Nephron progenitor cell (in vitro differentiated cells): ENCODE measurements at regions not wholly inside any gene's neighbourhood (a gene's known extent, or its start where the extent isn't known, plus 50 kb on each side); places are given as distances from the start of the nearest gene placed in this dataset.

Experiments
- DNase-seq: peaks from one replicate; pipeline ENCODE4 v3.0.0; 2021
- H3K27ac Mint-ChIP-seq: 2 replicates; pipeline ENCODE4 v1.8.0; 2021; ENCODE audit warnings: mild to moderate bottlenecking, moderate library complexity, mixed read lengths
- H3K27me3 Mint-ChIP-seq: 2 replicates; pipeline ENCODE4 v1.8.0; 2021; ENCODE audit warnings: mild to moderate bottlenecking, low read depth, mixed read lengths; ENCODE audit not compliant: poor library complexity
- H3K36me3 Mint-ChIP-seq: 2 replicates; pipeline ENCODE4 v1.8.0; 2021; ENCODE audit warnings: low read depth, mixed read lengths
- H3K4me1 Mint-ChIP-seq: 2 replicates; pipeline ENCODE4 v1.8.0; 2021; ENCODE audit warnings: mixed read lengths
- H3K4me3 Mint-ChIP-seq: 2 replicates; pipeline ENCODE4 v1.8.0; 2021; ENCODE audit warnings: mild to moderate bottlenecking, moderate library complexity, mixed read lengths
- H3K9me3 Mint-ChIP-seq: 2 replicates; pipeline ENCODE4 v1.8.0; 2021; ENCODE audit warnings: mild to moderate bottlenecking, moderate library complexity, mixed read lengths
- CTCF ChIP-seq: fragments of 200-600 bp; sonication (generic); IDR thresholded peaks from 2 replicates; pipeline ENCODE4 v1.5.0; 2021; ENCODE audit warnings: antibody characterized with exemption

GRCh38 chr5:158270996-158271554 is 412.1 kb upstream of the CLINT1 start:
- H3K27me3 Mint-ChIP-seq = no peaks in the 10 kb centered on the region
- no peak overlapping the region for H3K27ac Mint-ChIP-seq
- DNase-seq = no peak
- H3K36me3 Mint-ChIP-seq = peaks cover 12% of the 10 kb centered on the region
- TF ChIP-seq CTCF = no peak
- H3K4me1 Mint-ChIP-seq = peaks cover 59% of the 10 kb centered on the region
- peaks cover 24% of the 10 kb centered on the region for H3K9me3 Mint-ChIP-seq
- H3K4me3 Mint-ChIP-seq = no peak overlapping the region

GRCh38 chr5:158268286-158268685 is 409.3 kb upstream of the CLINT1 start:
- peaks cover 3% of the 10 kb centered on the region for H3K27me3 Mint-ChIP-seq
- peaks cover 57% of the 10 kb centered on the region for H3K4me1 Mint-ChIP-seq
- H3K4me3 Mint-ChIP-seq = no peak overlapping the region
- peaks cover 12% of the 10 kb centered on the region for H3K36me3 Mint-ChIP-seq
- no peak for TF ChIP-seq CTCF
- no peak for DNase-seq
- peaks cover 24% of the 10 kb centered on the region for H3K9me3 Mint-ChIP-seq
- no peak overlapping the region for H3K27ac Mint-ChIP-seq

- Mint-ChIP-seq H3K27ac (no peak overlapping the region), H3K4me3 (no peak overlapping the region), H3K9me3 (peaks cover 24% of the 10 kb centered on the region), H3K27me3 (peaks cover 3% of the 10 kb centered on the region), H3K4me1 (peaks cover 50% of the 10 kb centered on the region), H3K36me3 (peaks cover 12% of the 10 kb centered on the region)
- TF ChIP-seq CTCF = no peak
- no peak for DNase-seq
Observed at GRCh38 chr5:158267228-158267627, 408.3 kb upstream of the CLINT1 start.

- no peak for DNase-seq
- Mint-ChIP-seq H3K4me3 (no peak overlapping the region), H3K27me3 (peaks cover 3% of the 10 kb centered on the region), H3K36me3 (peaks cover 12% of the 10 kb centered on the region), H3K4me1 (peaks cover 49% of the 10 kb centered on the region), H3K9me3 (peaks cover 24% of the 10 kb centered on the region), H3K27ac (peak overlapping the region; percentile 76)
- no peak for TF ChIP-seq CTCF
Observed at GRCh38 chr5:158265931-158266700, 407.2 kb upstream of the CLINT1 start.

GRCh38 chr5:158265346-158265745 is 406.4 kb upstream of the CLINT1 start:
- Mint-ChIP-seq H3K36me3 (peaks cover 12% of the 10 kb centered on the region), H3K27me3 (peaks cover 3% of the 10 kb centered on the region), H3K4me3 (no peak overlapping the region), H3K4me1 (peaks cover 43% of the 10 kb centered on the region), H3K27ac (peak overlapping the region; percentile 76), H3K9me3 (peaks cover 24% of the 10 kb centered on the region)
- DNase-seq = no peak
- TF ChIP-seq CTCF = no peak

- TF ChIP-seq CTCF = no peak
- Mint-ChIP-seq H3K4me1 (peaks cover 43% of the 10 kb centered on the region), H3K9me3 (peaks cover 24% of the 10 kb centered on the region), H3K27ac (no peak overlapping the region), H3K36me3 (peaks cover 12% of the 10 kb centered on the region), H3K4me3 (no peak overlapping the region), H3K27me3 (peaks cover 3% of the 10 kb centered on the region)
- no peak for DNase-seq
Observed at GRCh38 chr5:158264264-158264663, 405.3 kb upstream of the CLINT1 start.
